ENCODE measurements at regions not wholly inside any gene's neighbourhood (a gene's known extent, or its start where the extent isn't known, plus 50 kb on each side); places are given as distances from the start of the nearest gene placed in this dataset.

DNA sequence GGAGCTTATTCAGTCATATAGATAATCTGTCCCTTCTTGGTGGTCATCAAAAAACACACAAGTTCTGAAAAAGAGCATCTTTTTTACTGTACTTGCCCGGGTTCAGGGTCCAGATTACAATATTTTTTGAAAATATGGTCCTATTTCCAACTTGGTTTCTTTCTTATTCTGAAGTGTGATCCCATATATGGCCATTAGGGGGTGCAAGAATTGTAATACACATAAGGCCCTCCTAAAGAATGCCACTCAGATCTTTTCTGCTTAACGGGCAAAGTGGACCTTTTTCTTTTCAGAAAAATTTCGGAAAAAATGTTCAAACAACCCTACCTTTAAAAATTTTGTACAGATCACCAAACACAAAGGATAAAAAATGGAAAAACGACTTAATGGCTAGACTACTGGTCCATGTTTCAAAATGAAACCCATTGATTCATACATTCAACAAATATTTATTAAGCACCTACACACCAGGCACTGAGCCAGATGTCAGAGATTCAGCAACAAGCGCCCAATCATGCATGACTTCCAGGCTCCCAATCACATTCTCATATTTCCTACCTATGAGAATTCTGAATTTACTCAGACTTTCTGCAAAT, 102.0 kb upstream of the MYRIP start:
- TF ChIP-seq, protein P1, sequence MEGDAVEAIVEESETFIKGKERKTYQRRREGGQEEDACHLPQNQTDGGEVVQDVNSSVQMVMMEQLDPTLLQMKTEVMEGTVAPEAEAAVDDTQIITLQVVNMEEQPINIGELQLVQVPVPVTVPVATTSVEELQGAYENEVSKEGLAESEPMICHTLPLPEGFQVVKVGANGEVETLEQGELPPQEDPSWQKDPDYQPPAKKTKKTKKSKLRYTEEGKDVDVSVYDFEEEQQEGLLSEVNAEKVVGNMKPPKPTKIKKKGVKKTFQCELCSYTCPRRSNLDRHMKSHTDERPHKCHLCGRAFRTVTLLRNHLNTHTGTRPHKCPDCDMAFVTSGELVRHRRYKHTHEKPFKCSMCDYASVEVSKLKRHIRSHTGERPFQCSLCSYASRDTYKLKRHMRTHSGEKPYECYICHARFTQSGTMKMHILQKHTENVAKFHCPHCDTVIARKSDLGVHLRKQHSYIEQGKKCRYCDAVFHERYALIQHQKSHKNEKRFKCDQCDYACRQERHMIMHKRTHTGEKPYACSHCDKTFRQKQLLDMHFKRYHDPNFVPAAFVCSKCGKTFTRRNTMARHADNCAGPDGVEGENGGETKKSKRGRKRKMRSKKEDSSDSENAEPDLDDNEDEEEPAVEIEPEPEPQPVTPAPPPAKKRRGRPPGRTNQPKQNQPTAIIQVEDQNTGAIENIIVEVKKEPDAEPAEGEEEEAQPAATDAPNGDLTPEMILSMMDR (IDR thresholded peaks at IDR 0.05) = peak; percentile 48 to 76 (median 72)
- TF ChIP-seq POLR2A (IDR thresholded peaks at IDR 0.05) = no peak

All from heart left ventricle (tissue), 13 donors.